GM18519 (cell line): ENCODE measurements at regions not wholly inside any gene's neighbourhood (a gene's known extent, or its start where the extent isn't known, plus 50 kb on each side); places are given as distances from the start of the nearest gene placed in this dataset.

ENCODE experiments used
- ATAC-seq: cut with Tn5 transposase; IDR thresholded peaks from one replicate; pipeline ENCODE4 v1.9.1; 2021; ENCODE audit warnings: mild to moderate bottlenecking, moderate library complexity; ENCODE audit not compliant: unreplicated experiment, low FRiP score

- ATAC-seq: no peak
Observed at GRCh38 chr11:131223198-131223991, 147.0 kb upstream of the NTM start.

- ATAC-seq: no peak
Observed at GRCh38 chr11:131228378-131228777, 142.0 kb upstream of the NTM start.

- ATAC-seq: no peak
Observed at GRCh38 chr11:131229221-131229620, 141.2 kb upstream of the NTM start.

- no peak for ATAC-seq
Observed at GRCh38 chr11:131231317-131231940, 139.0 kb upstream of the NTM start.

- ATAC-seq: no peak
Observed at GRCh38 chr11:131232261-131232660, 138.2 kb upstream of the NTM start.

GRCh38 chr11:131234221-131234620, 136.2 kb upstream of the NTM start:
- ATAC-seq: no peak

- no peak for ATAC-seq
Observed at GRCh38 chr11:131235328-131236298, 134.8 kb upstream of the NTM start.

- ATAC-seq: no peak
Observed at GRCh38 chr11:131240421-131240820, 130.0 kb upstream of the NTM start.

- no peak for ATAC-seq
Observed at GRCh38 chr11:131242476-131243000, 127.9 kb upstream of the NTM start.

GRCh38 chr11:131246156-131246555, 124.3 kb upstream of the NTM start:
- no peak for ATAC-seq

- ATAC-seq: no peak
Observed at GRCh38 chr11:131246663-131247062, 123.8 kb upstream of the NTM start.

- no peak for ATAC-seq
Observed at GRCh38 chr11:131248588-131248987, 121.8 kb upstream of the NTM start.

- ATAC-seq: no peak
Observed at GRCh38 chr11:131253142-131253655, 117.2 kb upstream of the NTM start.

- ATAC-seq: no peak
Observed at GRCh38 chr11:131253656-131254151, 116.7 kb upstream of the NTM start.

- ATAC-seq: no peak
Observed at GRCh38 chr11:131254254-131254653, 116.2 kb upstream of the NTM start.

GRCh38 chr11:131274233-131274632, 96.2 kb upstream of the NTM start:
- no peak for ATAC-seq

- no peak for ATAC-seq
Observed at GRCh38 chr11:131275580-131275979, 94.8 kb upstream of the NTM start.

GRCh38 chr11:131278472-131278871, 91.9 kb upstream of the NTM start:
- ATAC-seq: no peak

- no peak for ATAC-seq
Observed at GRCh38 chr11:131279654-131280384, 90.6 kb upstream of the NTM start.

- no peak for ATAC-seq
Observed at GRCh38 chr11:131281316-131281715, 89.1 kb upstream of the NTM start.
